ENCODE measurements at regions not wholly inside any gene's neighbourhood (a gene's known extent, or its start where the extent isn't known, plus 50 kb on each side); places are given as distances from the start of the nearest gene placed in this dataset.

DNA sequence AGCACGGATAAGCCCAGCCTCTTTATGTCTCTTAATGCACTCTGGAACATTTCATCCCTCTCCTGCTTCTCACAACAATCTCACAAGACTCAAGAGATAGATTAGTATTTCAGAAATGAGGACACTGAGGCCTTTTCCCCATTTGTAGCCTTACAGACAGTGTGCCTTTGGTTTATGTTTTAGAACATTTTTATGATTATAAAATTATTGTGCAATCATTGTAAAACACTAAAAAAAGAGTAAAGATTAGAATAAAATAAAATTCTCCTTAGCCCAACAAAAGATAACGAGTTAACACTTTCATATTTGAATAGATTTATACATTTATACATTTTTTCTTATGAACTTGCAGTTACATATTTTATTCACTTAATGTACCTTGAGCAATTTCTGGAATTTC, 748.7 kb downstream of the TRIML1 start:
- TF ChIP-seq, protein P1, sequence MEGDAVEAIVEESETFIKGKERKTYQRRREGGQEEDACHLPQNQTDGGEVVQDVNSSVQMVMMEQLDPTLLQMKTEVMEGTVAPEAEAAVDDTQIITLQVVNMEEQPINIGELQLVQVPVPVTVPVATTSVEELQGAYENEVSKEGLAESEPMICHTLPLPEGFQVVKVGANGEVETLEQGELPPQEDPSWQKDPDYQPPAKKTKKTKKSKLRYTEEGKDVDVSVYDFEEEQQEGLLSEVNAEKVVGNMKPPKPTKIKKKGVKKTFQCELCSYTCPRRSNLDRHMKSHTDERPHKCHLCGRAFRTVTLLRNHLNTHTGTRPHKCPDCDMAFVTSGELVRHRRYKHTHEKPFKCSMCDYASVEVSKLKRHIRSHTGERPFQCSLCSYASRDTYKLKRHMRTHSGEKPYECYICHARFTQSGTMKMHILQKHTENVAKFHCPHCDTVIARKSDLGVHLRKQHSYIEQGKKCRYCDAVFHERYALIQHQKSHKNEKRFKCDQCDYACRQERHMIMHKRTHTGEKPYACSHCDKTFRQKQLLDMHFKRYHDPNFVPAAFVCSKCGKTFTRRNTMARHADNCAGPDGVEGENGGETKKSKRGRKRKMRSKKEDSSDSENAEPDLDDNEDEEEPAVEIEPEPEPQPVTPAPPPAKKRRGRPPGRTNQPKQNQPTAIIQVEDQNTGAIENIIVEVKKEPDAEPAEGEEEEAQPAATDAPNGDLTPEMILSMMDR (IDR thresholded peaks at IDR 0.05): no peak
- TF ChIP-seq SIN3A (IDR thresholded peaks at IDR 0.05; ENCODE audit: borderline replicate concordance, insufficient read depth, low read depth, low read length): no peak
- TF ChIP-seq, protein P2, sequence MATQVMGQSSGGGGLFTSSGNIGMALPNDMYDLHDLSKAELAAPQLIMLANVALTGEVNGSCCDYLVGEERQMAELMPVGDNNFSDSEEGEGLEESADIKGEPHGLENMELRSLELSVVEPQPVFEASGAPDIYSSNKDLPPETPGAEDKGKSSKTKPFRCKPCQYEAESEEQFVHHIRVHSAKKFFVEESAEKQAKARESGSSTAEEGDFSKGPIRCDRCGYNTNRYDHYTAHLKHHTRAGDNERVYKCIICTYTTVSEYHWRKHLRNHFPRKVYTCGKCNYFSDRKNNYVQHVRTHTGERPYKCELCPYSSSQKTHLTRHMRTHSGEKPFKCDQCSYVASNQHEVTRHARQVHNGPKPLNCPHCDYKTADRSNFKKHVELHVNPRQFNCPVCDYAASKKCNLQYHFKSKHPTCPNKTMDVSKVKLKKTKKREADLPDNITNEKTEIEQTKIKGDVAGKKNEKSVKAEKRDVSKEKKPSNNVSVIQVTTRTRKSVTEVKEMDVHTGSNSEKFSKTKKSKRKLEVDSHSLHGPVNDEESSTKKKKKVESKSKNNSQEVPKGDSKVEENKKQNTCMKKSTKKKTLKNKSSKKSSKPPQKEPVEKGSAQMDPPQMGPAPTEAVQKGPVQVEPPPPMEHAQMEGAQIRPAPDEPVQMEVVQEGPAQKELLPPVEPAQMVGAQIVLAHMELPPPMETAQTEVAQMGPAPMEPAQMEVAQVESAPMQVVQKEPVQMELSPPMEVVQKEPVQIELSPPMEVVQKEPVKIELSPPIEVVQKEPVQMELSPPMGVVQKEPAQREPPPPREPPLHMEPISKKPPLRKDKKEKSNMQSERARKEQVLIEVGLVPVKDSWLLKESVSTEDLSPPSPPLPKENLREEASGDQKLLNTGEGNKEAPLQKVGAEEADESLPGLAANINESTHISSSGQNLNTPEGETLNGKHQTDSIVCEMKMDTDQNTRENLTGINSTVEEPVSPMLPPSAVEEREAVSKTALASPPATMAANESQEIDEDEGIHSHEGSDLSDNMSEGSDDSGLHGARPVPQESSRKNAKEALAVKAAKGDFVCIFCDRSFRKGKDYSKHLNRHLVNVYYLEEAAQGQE (IDR thresholded peaks at IDR 0.05; ENCODE audit: insufficient read depth in 1 of 2, low read depth in 2 of 2, low read length in 1 of 2): no peak
- no peak for TF ChIP-seq POLR2AphosphoS5 (IDR thresholded peaks at IDR 0.05; ENCODE audit: low read depth, low read length)
- TF ChIP-seq TCF7L2 (IDR thresholded peaks at IDR 0.05; ENCODE audit: low read depth, low read length): no peak
